PFSK-1 (cell line): ENCODE measurements at regions not wholly inside any gene's neighbourhood (a gene's known extent, or its start where the extent isn't known, plus 50 kb on each side); places are given as distances from the start of the nearest gene placed in this dataset.

Experiments
- FOXP2 ChIP-seq: optimal IDR thresholded peaks from 2 replicates; pipeline ENCODE3; 2011; ENCODE audit warnings: borderline replicate concordance, control low read depth, inconsistent platforms; ENCODE audit not compliant: insufficient read depth; ENCODE audit errors: extremely low read length, extremely low read depth
- POLR2AphosphoS5 ChIP-seq: IDR thresholded peaks from 2 replicates; pipeline ENCODE4 v1.6.1; 2012; ENCODE audit warnings: low read depth, mild to moderate bottlenecking, control low read depth, low read length, moderate library complexity
- SIN3A ChIP-seq: IDR thresholded peaks from 2 replicates; pipeline ENCODE4 v1.6.1; 2012; ENCODE audit warnings: mild to moderate bottlenecking, low read length, moderate library complexity, borderline replicate concordance; ENCODE audit not compliant: insufficient read depth
- TAF1 ChIP-seq: IDR thresholded peaks from 2 replicates; pipeline ENCODE4 v1.6.1; 2012; ENCODE audit warnings: low read length, control low read depth, borderline replicate concordance; ENCODE audit not compliant: insufficient read depth
- TF ChIP-seq, protein P1 (sequence below), 2 experiments: IDR thresholded peaks; 2 replicates each; pipeline versions ENCODE4 v1.6.1 to v1.8.0; 2011 to 2012; ENCODE audit warnings: low read depth in 2 of 2, low read length in 2 of 2, control low read depth in 1 of 2, inconsistent platforms in 1 of 2, mild to moderate bottlenecking in 1 of 2, moderate library complexity in 1 of 2; ENCODE audit not compliant: insufficient read depth in 1 of 2

DNA sequence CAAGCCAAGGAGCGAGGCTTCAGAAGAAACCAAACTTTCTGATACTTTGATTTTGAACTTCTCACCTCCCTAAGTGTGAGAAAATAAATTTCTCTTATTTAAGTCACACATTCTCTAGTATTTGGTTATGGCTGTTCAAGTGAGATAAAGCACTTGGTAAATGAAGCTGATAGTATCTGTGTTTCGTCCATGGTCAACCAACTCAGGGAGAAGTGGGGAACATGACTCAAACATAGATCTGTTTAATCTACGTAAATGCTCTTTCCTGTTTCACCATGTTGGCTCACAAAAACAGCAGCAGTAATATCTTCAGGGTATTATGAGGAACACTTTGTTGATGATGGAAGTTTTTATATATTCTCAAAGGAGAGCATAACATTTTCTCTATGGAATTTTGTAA lies 2167.2 kb upstream of the C9orf72 start:
- TF ChIP-seq SIN3A (no peak), TAF1 (no peak), FOXP2 (no peak), POLR2AphosphoS5 (no peak)
- TF ChIP-seq, protein P1, sequence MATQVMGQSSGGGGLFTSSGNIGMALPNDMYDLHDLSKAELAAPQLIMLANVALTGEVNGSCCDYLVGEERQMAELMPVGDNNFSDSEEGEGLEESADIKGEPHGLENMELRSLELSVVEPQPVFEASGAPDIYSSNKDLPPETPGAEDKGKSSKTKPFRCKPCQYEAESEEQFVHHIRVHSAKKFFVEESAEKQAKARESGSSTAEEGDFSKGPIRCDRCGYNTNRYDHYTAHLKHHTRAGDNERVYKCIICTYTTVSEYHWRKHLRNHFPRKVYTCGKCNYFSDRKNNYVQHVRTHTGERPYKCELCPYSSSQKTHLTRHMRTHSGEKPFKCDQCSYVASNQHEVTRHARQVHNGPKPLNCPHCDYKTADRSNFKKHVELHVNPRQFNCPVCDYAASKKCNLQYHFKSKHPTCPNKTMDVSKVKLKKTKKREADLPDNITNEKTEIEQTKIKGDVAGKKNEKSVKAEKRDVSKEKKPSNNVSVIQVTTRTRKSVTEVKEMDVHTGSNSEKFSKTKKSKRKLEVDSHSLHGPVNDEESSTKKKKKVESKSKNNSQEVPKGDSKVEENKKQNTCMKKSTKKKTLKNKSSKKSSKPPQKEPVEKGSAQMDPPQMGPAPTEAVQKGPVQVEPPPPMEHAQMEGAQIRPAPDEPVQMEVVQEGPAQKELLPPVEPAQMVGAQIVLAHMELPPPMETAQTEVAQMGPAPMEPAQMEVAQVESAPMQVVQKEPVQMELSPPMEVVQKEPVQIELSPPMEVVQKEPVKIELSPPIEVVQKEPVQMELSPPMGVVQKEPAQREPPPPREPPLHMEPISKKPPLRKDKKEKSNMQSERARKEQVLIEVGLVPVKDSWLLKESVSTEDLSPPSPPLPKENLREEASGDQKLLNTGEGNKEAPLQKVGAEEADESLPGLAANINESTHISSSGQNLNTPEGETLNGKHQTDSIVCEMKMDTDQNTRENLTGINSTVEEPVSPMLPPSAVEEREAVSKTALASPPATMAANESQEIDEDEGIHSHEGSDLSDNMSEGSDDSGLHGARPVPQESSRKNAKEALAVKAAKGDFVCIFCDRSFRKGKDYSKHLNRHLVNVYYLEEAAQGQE (IDR thresholded peaks at IDR 0.05; ENCODE audit: insufficient read depth in 1 of 2, low read depth in 2 of 2, low read length in 2 of 2), result no peak

DNA sequence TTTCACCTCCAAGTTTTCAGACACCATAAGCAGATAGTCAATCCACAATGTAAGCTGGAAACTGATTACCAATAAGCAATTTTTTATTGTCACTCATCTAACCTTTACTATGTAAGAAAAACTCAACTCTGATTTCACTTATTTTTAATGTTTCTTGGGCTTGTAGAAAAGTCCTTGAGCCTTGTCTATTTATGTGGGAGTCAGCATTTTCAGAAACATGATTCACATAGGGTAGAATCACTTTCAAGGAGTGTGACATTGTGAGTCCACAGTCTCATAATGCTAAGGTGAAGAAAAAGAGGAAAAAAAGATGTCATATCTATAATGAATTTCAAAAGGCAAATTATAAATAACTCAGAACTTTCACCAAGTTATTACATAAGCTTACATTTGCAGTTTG lies 2167.9 kb upstream of the C9orf72 start:
- TF ChIP-seq, protein P1 (IDR thresholded peaks at IDR 0.05; ENCODE audit: insufficient read depth in 1 of 2, low read depth in 2 of 2, low read length in 2 of 2), result no peak
- TF ChIP-seq POLR2AphosphoS5 (no peak), FOXP2 (no peak), TAF1 (no peak), SIN3A (no peak)

DNA sequence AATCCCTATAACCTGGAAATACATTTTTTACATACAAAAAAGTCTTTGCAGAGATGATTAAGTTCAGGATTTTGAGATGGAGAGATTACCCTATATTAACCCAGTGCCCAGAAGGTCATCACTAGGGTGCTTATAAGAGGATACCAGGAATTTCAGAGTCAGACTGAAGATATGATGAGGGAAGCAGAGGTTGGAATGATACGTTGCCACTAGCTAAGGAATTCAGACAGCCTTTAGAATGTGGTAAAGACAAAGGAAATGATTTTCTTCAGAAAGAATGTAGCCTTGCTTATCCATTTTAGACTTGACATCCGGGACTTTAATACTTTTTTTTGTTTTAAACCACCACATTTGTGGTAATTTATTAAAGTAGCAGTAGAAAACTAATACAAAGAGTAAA lies 2176.8 kb upstream of the C9orf72 start:
- TF ChIP-seq SIN3A, result no peak
- TF ChIP-seq FOXP2, result no peak
- TF ChIP-seq TAF1, result no peak
- TF ChIP-seq, protein P1 (IDR thresholded peaks at IDR 0.05; ENCODE audit: insufficient read depth in 1 of 2, low read depth in 2 of 2, low read length in 2 of 2), result no peak
- TF ChIP-seq POLR2AphosphoS5, result no peak

DNA sequence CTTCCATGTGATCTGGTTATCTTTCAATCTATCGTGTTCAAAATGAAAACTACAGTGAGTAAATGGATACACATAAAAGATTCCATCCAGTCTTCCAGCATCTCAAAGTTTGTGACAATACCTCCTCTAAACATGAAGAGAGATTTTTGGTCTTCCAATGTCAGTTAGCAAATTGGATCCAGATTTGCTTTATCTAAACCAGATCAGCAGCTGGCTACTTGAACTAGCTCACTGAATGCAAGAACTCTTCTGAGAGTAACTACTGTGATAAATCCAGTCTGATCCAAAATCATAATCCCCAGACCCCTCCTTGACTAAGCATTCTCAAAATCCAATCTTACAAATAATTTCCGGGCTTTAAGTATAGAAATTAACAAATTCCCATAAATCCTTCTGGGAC lies 2177.9 kb upstream of the C9orf72 start:
- TF ChIP-seq TAF1 (no peak), POLR2AphosphoS5 (no peak), FOXP2 (no peak), SIN3A (no peak)
- TF ChIP-seq, protein P1 (IDR thresholded peaks at IDR 0.05; ENCODE audit: insufficient read depth in 1 of 2, low read depth in 2 of 2, low read length in 2 of 2), result no peak

DNA sequence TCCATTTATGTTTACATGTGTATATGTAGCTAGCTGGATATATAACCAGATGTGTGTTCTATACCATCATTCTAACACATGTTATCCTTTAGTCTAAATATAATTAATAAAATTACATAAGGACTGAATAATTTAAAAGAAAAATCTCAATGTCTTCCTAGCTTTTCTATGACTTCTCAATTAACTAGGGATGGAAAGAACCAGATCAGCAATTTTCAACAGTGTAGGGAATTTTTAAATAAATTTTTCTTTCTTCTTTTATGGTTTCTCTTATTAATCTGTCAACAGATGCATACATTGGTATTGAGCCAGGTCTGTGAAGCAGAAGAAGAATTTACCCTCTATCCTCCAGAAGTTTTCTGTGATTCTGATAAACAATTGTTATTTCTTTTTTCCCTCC lies 2180.4 kb upstream of the C9orf72 start:
- no peak for TF ChIP-seq TAF1
- TF ChIP-seq, protein P1 (IDR thresholded peaks at IDR 0.05; ENCODE audit: insufficient read depth in 1 of 2, low read depth in 2 of 2, low read length in 2 of 2), result no peak
- TF ChIP-seq SIN3A, result no peak
- no peak for TF ChIP-seq FOXP2
